ENCODE measurements at regions not wholly inside any gene's neighbourhood (a gene's known extent, or its start where the extent isn't known, plus 50 kb on each side); places are given as distances from the start of the nearest gene placed in this dataset.

DNA sequence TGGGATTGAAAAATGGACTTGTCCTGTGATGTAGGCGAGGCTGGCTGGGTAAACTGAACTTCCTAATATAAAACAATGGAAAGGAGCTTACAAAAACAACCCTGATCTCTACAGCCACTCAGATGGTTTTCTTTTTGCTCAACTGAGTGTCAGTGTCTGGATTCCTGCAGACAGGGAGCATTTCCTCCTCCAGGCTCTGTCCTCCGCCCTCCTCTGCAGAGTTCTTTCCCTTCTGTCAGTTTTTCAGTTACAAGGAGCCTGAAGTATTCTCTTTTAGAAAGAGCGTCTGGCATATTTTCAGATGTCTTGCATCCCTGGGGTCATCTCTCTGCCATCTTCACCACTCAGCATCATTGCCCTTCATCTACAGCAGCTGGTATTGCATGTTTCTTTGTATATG is 50.0 kb upstream of the PITRM1 start:
- DNase-seq = no peak
